ENCODE measurements at regions not wholly inside any gene's neighbourhood (a gene's known extent, or its start where the extent isn't known, plus 50 kb on each side); places are given as distances from the start of the nearest gene placed in this dataset.

- TF ChIP-seq CTCF (conservative IDR thresholded peaks at IDR 0.05 in 1 of 2, IDR thresholded peaks at IDR 0.05 in 1 of 2; ENCODE audit: extremely low read depth in 1 of 2, insufficient read depth in 1 of 2, low read depth in 1 of 2, low read length in 2 of 2) = no peak
- TF ChIP-seq EZH2 (IDR thresholded peaks at IDR 0.05; ENCODE audit: borderline replicate concordance, low read length) = no peak
These were observed 231.2 kb downstream of the ATP23 start for GRCh38 chr12:58172433-58173073.

Data from mammary epithelial cell (primary cell).